ENCODE measurements at regions not wholly inside any gene's neighbourhood (a gene's known extent, or its start where the extent isn't known, plus 50 kb on each side); places are given as distances from the start of the nearest gene placed in this dataset.
A peak's percentile ranks its signal among the peaks of the same experiment; 100 is the strongest.

GRCh38 chr2:48253301-48253700 is 61.2 kb upstream of the FOXN2 start:
- TF ChIP-seq JUND (IDR thresholded peaks at IDR 0.05; ENCODE audit: low read depth), result no peak
- in situ Hi-C loops (cut with HindIII; ENCODE audit: low pct_unique_long_range_greater_than_20kb, low sequenced_read_pairs), result no loop called here
- no peak for DNase-seq (ENCODE audit: low read depth in 1 of 2, low spot score in 1 of 2)

DNA sequence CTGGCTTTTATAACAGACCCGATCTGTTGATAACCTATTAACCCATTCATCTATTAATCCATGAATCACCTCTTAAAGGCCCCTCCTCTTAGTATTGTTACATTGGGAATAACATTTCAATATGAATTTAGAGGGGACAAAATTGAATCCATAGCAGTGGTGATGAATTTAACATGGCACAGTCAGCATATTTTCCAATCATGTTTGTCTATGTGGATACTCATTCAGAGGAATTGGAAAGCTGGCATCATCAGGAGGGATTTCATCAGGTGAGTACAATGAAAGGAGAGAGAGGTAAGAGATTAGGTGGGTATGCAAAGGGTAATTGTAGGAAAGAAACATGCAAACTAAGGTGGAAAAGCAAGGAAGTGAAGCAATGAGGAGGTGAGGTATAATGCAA is 59.6 kb upstream of the FOXN2 start:
- no peak for DNase-seq (ENCODE audit: low read depth in 1 of 2, low spot score in 1 of 2)
- no peak for TF ChIP-seq JUND (IDR thresholded peaks at IDR 0.05; ENCODE audit: low read depth)
- in situ Hi-C loops (cut with HindIII; ENCODE audit: low pct_unique_long_range_greater_than_20kb, low sequenced_read_pairs), result no loop called here

DNA sequence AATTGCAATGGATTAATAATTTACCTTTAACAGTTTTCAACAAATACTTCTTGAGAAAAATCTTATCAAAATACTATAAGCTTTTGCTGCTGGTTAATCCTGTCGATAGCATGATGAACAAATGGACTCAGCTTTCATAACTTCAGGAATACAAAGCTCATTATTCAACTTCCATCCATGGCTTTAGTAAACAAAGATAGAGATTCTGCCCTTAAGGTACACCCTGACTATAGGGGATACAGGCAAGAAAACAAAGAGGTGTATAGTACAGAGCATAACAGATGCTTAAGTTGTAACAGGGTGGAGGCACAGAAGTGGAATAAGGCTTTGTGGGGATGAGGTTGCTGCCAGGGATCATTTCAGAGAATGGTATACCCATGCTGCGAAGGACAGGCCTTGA is 57.0 kb upstream of the FOXN2 start:
- in situ Hi-C loops (cut with HindIII; ENCODE audit: low pct_unique_long_range_greater_than_20kb, low sequenced_read_pairs), result no loop called here
- TF ChIP-seq JUND (IDR thresholded peaks at IDR 0.05; ENCODE audit: low read depth), result no peak
- DNase-seq (ENCODE audit: low read depth in 1 of 2, low spot score in 1 of 2), result no peak

- in situ Hi-C loops (cut with HindIII; ENCODE audit: low pct_unique_long_range_greater_than_20kb, low sequenced_read_pairs), result no loop called here
- no peak for TF ChIP-seq JUND (IDR thresholded peaks at IDR 0.05; ENCODE audit: low read depth)
- no peak for DNase-seq (ENCODE audit: low read depth in 1 of 2, low spot score in 1 of 2)
Observed at GRCh38 chr2:48258481-48259149, 55.9 kb upstream of the FOXN2 start.

DNA sequence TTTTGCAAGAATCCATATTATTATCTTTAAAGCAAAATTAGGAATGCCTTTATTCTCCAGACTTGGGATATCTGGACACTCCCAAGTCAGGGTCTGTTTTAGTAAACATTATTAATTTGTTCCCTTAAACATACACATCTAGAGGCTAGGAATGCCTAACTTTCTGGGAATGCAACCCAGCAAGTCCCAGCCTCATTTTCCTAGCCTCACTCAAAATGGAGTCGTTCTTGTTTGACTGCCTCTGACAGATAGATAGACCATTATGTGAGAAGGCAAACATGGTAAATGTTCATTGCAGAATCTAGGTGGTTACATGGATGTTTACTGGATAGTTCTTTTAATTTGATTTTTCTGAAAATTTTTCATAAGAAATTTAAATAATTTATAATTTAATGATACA is 54.7 kb upstream of the FOXN2 start:
- TF ChIP-seq JUND (IDR thresholded peaks at IDR 0.05; ENCODE audit: low read depth), result no peak
- in situ Hi-C loops (cut with HindIII; ENCODE audit: low pct_unique_long_range_greater_than_20kb, low sequenced_read_pairs), result no loop called here
- peak in 1 of 2 experiments; percentile 10 for DNase-seq (ENCODE audit: low read depth in 1 of 2, low spot score in 1 of 2)

- no peak for DNase-seq (ENCODE audit: low read depth in 1 of 2, low spot score in 1 of 2)
- in situ Hi-C loops (cut with HindIII; ENCODE audit: low pct_unique_long_range_greater_than_20kb, low sequenced_read_pairs), result no loop called here
- TF ChIP-seq JUND (IDR thresholded peaks at IDR 0.05; ENCODE audit: low read depth), result no peak
Observed at GRCh38 chr2:48264627-48265026, 49.9 kb upstream of the FOXN2 start.
